Mesenchymal stem cell (in vitro differentiated cells and primary cell): ENCODE measurements at regions not wholly inside any gene's neighbourhood (a gene's known extent, or its start where the extent isn't known, plus 50 kb on each side); places are given as distances from the start of the nearest gene placed in this dataset.

Experiments used
- DNase-seq: peaks from one replicate; pipeline ENCODE4 v3.0.0-alpha.2; 2013
- H2AFZ ChIP-seq: one replicate; pipeline ENCODE4 v1.6.1; 2013; ENCODE audit warnings: low read depth, mild to moderate bottlenecking, control low read depth, inconsistent platforms, low read length, moderate library complexity
- H2AK5ac ChIP-seq: 2 replicates; pipeline ENCODE4 v1.6.1; 2013; ENCODE audit warnings: low read length, moderate library complexity, mild to moderate bottlenecking, inconsistent platforms; ENCODE audit not compliant: severe bottlenecking
- H2BK120ac ChIP-seq: one replicate; pipeline ENCODE4 v1.6.1; 2013; ENCODE audit warnings: low read depth, mild to moderate bottlenecking, inconsistent platforms, low read length, moderate library complexity
- H2BK12ac ChIP-seq, 2 experiments: one replicate each; pipeline ENCODE4 v1.6.1; 2013; ENCODE audit warnings: inconsistent platforms in 2 of 2, low read length in 2 of 2, mild to moderate bottlenecking in 2 of 2, moderate library complexity in 2 of 2, control low read depth in 1 of 2
- H2BK15ac ChIP-seq: one replicate; pipeline ENCODE4 v1.6.1; 2013; ENCODE audit warnings: mild to moderate bottlenecking, low read depth, inconsistent platforms; ENCODE audit not compliant: poor library complexity, severe bottlenecking
- H2BK5ac ChIP-seq: 2 replicates; pipeline ENCODE4 v1.6.1; 2013; ENCODE audit warnings: low read depth, mild to moderate bottlenecking, low read length, control low read depth, inconsistent platforms; ENCODE audit not compliant: poor library complexity, severe bottlenecking
- H3K14ac ChIP-seq, 2 experiments: one replicate each; pipeline ENCODE4 v1.6.1; 2013; ENCODE audit warnings: inconsistent platforms in 2 of 2, low read length in 2 of 2, control low read depth in 1 of 2, mild to moderate bottlenecking in 1 of 2, moderate library complexity in 1 of 2
- H3K18ac ChIP-seq, 2 experiments: one replicate each; pipeline ENCODE4 v1.6.1; 2013; ENCODE audit warnings: inconsistent platforms in 2 of 2, low read length in 2 of 2, control low read depth in 1 of 2, low read depth in 1 of 2, mild to moderate bottlenecking in 1 of 2
- H3K23ac ChIP-seq, 2 experiments: one replicate each; pipeline ENCODE4 v1.6.1; 2013; ENCODE audit warnings: inconsistent platforms in 2 of 2, low read length in 2 of 2, mild to moderate bottlenecking in 2 of 2, moderate library complexity in 2 of 2, control low read depth in 1 of 2
- H3K27ac ChIP-seq: 2 replicates; pipeline ENCODE4 v1.5.1; 2013; ENCODE audit warnings: mild to moderate bottlenecking, moderate library complexity, low read length, control low read depth, inconsistent platforms; ENCODE audit not compliant: poor library complexity, severe bottlenecking
- H3K27me3 ChIP-seq, 2 experiments: 2 replicates each; pipeline versions ENCODE4 v1.6.1 to v1.7.0; 2013; ENCODE audit warnings: low read length in 2 of 2, mild to moderate bottlenecking in 2 of 2, moderate library complexity in 2 of 2, control low read depth in 1 of 2, inconsistent platforms in 1 of 2; ENCODE audit not compliant: control insufficient read depth in 1 of 2, insufficient read depth in 1 of 2
- H3K36me3 ChIP-seq, 2 experiments: 2 replicates each; pipeline versions ENCODE4 v1.6.1 to v1.7.0; 2013; ENCODE audit warnings: low read length in 2 of 2, control low read depth in 1 of 2, inconsistent platforms in 1 of 2, low read depth in 1 of 2, mild to moderate bottlenecking in 1 of 2; ENCODE audit not compliant: insufficient read depth in 2 of 2, control insufficient read depth in 1 of 2
- H3K4ac ChIP-seq, 2 experiments: one replicate each; pipeline ENCODE4 v1.6.1; 2013; ENCODE audit warnings: inconsistent platforms in 2 of 2, low read length in 2 of 2, mild to moderate bottlenecking in 2 of 2, moderate library complexity in 2 of 2, control low read depth in 1 of 2, low read depth in 1 of 2
- H3K4me1 ChIP-seq: 2 replicates; pipeline ENCODE4 v1.6.1; 2013; ENCODE audit warnings: low read depth, low read length, control low read depth; ENCODE audit not compliant: control insufficient read depth, insufficient read depth
- H3K4me2 ChIP-seq: 2 replicates; pipeline ENCODE4 v1.6.1; 2013; ENCODE audit warnings: low read length, mild to moderate bottlenecking, inconsistent platforms; ENCODE audit not compliant: poor library complexity, severe bottlenecking
- H3K4me3 ChIP-seq, 2 experiments: 2 replicates each; pipeline versions ENCODE4 v1.5.1 to v1.7.0; 2013; ENCODE audit warnings: low read length in 2 of 2, mild to moderate bottlenecking in 2 of 2, control low read depth in 1 of 2, low read depth in 1 of 2; ENCODE audit not compliant: insufficient read depth in 1 of 2
- H3K79me1 ChIP-seq: replicated peaks from 2 replicates; pipeline ENCODE4 v1.6.1; 2013; ENCODE audit warnings: mild to moderate bottlenecking, control low read depth, low read length, inconsistent platforms; ENCODE audit not compliant: poor library complexity, severe bottlenecking
- H3K9ac ChIP-seq: 2 replicates; pipeline ENCODE4 v1.7.0; 2013; ENCODE audit warnings: mild to moderate bottlenecking, low read length, moderate library complexity
- H3K9me3 ChIP-seq: 2 replicates; pipeline ENCODE4 v1.7.0; 2013; ENCODE audit warnings: mild to moderate bottlenecking, low read length; ENCODE audit not compliant: control insufficient read depth
- H4K8ac ChIP-seq: one replicate; pipeline ENCODE4 v1.6.1; 2013; ENCODE audit warnings: inconsistent platforms, mild to moderate bottlenecking, low read length, moderate library complexity
- H4K91ac ChIP-seq: one replicate; pipeline ENCODE4 v1.6.1; 2013; ENCODE audit warnings: mild to moderate bottlenecking, low read length, inconsistent platforms
- WGBS: methylation state at CpG from one replicate; pipeline ENCODE4 v1.1.7; 2013; ENCODE audit warnings: mixed read lengths; 5-methylcytosine and 5-hydroxymethylcytosine counted together

GRCh38 chr21:22136740-22137139 is 1138.5 kb downstream of the NCAM2 start:
- Histone ChIP-seq H3K27me3 (no peaks in the 10 kb centered on the region), H3K23ac (no peak overlapping the region), H3K4me2 (no peak overlapping the region), H3K9me3 (no peaks in the 10 kb centered on the region), H3K4me1 (no peaks in the 10 kb centered on the region), H4K91ac (no peak overlapping the region), H2BK15ac (no peak overlapping the region), H3K36me3 (no peaks in the 10 kb centered on the region), H2BK5ac (no peak overlapping the region), H3K4ac (no peak overlapping the region), H3K27ac (no peak overlapping the region), H3K14ac (no peak overlapping the region), H2AK5ac (no peak overlapping the region), H3K4me3 (no peak overlapping the region), H3K18ac (no peak overlapping the region), H4K8ac (no peak overlapping the region), H2BK12ac (no peak overlapping the region), H3K9ac (no peak overlapping the region), H2AFZ (no peak overlapping the region), H3K79me1 (no peaks in the 10 kb centered on the region), H2BK120ac (no peak overlapping the region)
- 80% methylated on average over 2 of the region's 3 CpGs for WGBS
- DNase-seq = no peak

GRCh38 chr21:22138297-22139016 is 1140.2 kb downstream of the NCAM2 start:
- no peak overlapping the region for H3K27ac ChIP-seq
- no peaks in the 10 kb centered on the region for H3K4me1 ChIP-seq
- no peak overlapping the region for H2BK15ac ChIP-seq
- no peak overlapping the region for H2BK12ac ChIP-seq
- no peak overlapping the region for H3K23ac ChIP-seq
- no peak overlapping the region for H3K4ac ChIP-seq
- no peaks in the 10 kb centered on the region for H3K9me3 ChIP-seq
- H3K27me3 ChIP-seq = no peaks in the 10 kb centered on the region
- H4K8ac ChIP-seq = no peak overlapping the region
- no peak overlapping the region for H3K14ac ChIP-seq
- no peak overlapping the region for H2BK120ac ChIP-seq
- H2AFZ ChIP-seq = no peak overlapping the region
- no peak overlapping the region for H2BK5ac ChIP-seq
- DNase-seq = no peak
- H3K18ac ChIP-seq = no peak overlapping the region
- no peak overlapping the region for H3K4me3 ChIP-seq
- no peak overlapping the region for H2AK5ac ChIP-seq
- no peak overlapping the region for H3K4me2 ChIP-seq
- no peak overlapping the region for H4K91ac ChIP-seq
- no peaks in the 10 kb centered on the region for H3K79me1 ChIP-seq
- no peaks in the 10 kb centered on the region for H3K36me3 ChIP-seq
- 88% methylated on average over 14 of the region's 18 CpGs for WGBS
- no peak overlapping the region for H3K9ac ChIP-seq

GRCh38 chr21:22145545-22145944 is 1147.3 kb downstream of the NCAM2 start:
- Histone ChIP-seq H2AFZ (no peak overlapping the region), H3K9ac (no peak overlapping the region), H3K9me3 (peaks cover 3% of the 10 kb centered on the region), H2AK5ac (no peak overlapping the region), H3K27me3 (no peaks in the 10 kb centered on the region), H2BK120ac (no peak overlapping the region), H3K4me1 (no peaks in the 10 kb centered on the region), H3K23ac (no peak overlapping the region), H2BK15ac (no peak overlapping the region), H3K4ac (no peak overlapping the region), H2BK5ac (no peak overlapping the region), H3K14ac (no peak overlapping the region), H3K27ac (no peak overlapping the region), H4K8ac (no peak overlapping the region), H2BK12ac (no peak overlapping the region), H4K91ac (no peak overlapping the region), H3K4me2 (no peak overlapping the region), H3K18ac (no peak overlapping the region), H3K36me3 (no peaks in the 10 kb centered on the region), H3K4me3 (no peak overlapping the region), H3K79me1 (no peaks in the 10 kb centered on the region)
- DNase-seq = no peak
- no CpG with 5 or more reads among the region's 3 CpGs for WGBS

- Histone ChIP-seq H3K4me1 (no peaks in the 10 kb centered on the region), H3K18ac (no peak overlapping the region), H3K79me1 (no peaks in the 10 kb centered on the region), H3K4me3 (no peak overlapping the region), H3K27me3 (no peaks in the 10 kb centered on the region), H2BK120ac (no peak overlapping the region), H4K91ac (no peak overlapping the region), H3K9ac (no peak overlapping the region), H2BK15ac (no peak overlapping the region), H2AFZ (no peak overlapping the region), H3K9me3 (peaks cover 9% of the 10 kb centered on the region), H3K4ac (no peak overlapping the region), H3K27ac (no peak overlapping the region), H3K36me3 (no peaks in the 10 kb centered on the region), H2BK12ac (no peak overlapping the region), H3K23ac (no peak overlapping the region), H3K4me2 (no peak overlapping the region), H3K14ac (no peak overlapping the region), H2AK5ac (no peak overlapping the region), H4K8ac (no peak overlapping the region), H2BK5ac (no peak overlapping the region)
- no peak for DNase-seq
Measured at GRCh38 chr21:22154579-22155274, 1156.5 kb downstream of the NCAM2 start.
